Astrocyte (in vitro differentiated cells and primary cell): ENCODE measurements at regions not wholly inside any gene's neighbourhood (a gene's known extent, or its start where the extent isn't known, plus 50 kb on each side); places are given as distances from the start of the nearest gene placed in this dataset.

Experiments
- EZH2 ChIP-seq: IDR thresholded peaks from 2 replicates; pipeline ENCODE4 v1.6.1; 2012; ENCODE audit warnings: mild to moderate bottlenecking, low read length, inconsistent platforms; ENCODE audit not compliant: insufficient read depth
- TF ChIP-seq, protein P1 (sequence below): IDR thresholded peaks from 2 replicates; pipeline ENCODE4 v1.5.1; 2011; ENCODE audit warnings: low read depth, mild to moderate bottlenecking, inconsistent platforms, low read length, moderate library complexity; ENCODE audit not compliant: insufficient read depth

DNA sequence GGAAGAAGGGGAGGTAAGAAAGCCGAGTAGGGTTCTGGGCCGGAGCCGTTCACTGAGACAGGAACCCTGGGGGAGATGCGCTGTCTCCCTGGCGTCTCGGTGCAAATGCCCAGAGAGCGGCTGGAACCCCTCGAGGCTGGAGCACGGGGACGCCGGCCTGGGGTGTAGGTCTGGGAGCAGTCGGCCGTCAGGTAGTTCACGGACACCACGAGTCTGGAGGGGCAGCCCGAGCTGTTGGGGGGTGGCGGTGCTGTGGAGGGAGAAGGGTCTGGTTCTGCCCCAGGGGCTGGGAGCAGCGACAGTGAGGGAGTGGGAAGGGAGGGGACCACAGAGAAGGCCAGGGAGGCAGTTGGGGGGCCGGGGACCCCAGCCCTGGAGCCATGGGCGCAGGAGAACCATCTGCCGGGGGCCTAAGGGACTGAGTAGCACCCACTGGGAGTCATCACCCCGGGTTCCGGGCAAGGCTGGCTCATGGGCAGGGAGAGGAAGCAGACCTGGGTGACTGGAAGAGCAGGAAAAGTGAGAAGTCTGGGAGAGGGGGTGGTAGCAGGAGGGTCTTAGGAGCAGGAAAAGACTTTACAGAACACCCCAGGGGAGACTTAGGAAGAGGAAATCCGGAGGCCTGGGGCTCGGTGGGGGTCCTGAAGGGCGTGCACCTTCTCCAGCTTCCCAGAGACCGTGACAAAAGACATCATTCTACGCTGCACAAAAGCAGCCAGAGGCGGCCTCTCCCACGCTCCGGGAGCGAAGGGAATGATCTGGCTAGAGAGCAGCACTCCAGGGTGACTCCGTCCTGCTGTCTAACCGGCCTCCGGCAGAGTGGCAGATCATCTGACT lies 173.1 kb upstream of the SOX1 start:
- no peak for TF ChIP-seq EZH2
- TF ChIP-seq, protein P1, sequence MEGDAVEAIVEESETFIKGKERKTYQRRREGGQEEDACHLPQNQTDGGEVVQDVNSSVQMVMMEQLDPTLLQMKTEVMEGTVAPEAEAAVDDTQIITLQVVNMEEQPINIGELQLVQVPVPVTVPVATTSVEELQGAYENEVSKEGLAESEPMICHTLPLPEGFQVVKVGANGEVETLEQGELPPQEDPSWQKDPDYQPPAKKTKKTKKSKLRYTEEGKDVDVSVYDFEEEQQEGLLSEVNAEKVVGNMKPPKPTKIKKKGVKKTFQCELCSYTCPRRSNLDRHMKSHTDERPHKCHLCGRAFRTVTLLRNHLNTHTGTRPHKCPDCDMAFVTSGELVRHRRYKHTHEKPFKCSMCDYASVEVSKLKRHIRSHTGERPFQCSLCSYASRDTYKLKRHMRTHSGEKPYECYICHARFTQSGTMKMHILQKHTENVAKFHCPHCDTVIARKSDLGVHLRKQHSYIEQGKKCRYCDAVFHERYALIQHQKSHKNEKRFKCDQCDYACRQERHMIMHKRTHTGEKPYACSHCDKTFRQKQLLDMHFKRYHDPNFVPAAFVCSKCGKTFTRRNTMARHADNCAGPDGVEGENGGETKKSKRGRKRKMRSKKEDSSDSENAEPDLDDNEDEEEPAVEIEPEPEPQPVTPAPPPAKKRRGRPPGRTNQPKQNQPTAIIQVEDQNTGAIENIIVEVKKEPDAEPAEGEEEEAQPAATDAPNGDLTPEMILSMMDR: no peak
